ENCODE measurements at regions not wholly inside any gene's neighbourhood (a gene's known extent, or its start where the extent isn't known, plus 50 kb on each side); places are given as distances from the start of the nearest gene placed in this dataset.

GRCh38 chr1:228882771-228883450 is 147.6 kb downstream of the RHOU start:
- DNase-seq (ENCODE audit: low read depth), result no peak
- H3K4me3 ChIP-seq (ENCODE audit: low read depth, low read length), result no peak overlapping the region
- no peak for TF ChIP-seq CTCF (IDR thresholded peaks at IDR 0.05; ENCODE audit: control insufficient read depth, extremely low read depth, insufficient read depth)

- no peak for TF ChIP-seq CTCF (IDR thresholded peaks at IDR 0.05; ENCODE audit: control insufficient read depth, extremely low read depth, insufficient read depth)
- DNase-seq (ENCODE audit: low read depth), result no peak
- no peak overlapping the region for H3K4me3 ChIP-seq (ENCODE audit: low read depth, low read length)
Observed at GRCh38 chr1:228883535-228883934, 148.3 kb downstream of the RHOU start.

- H3K4me3 ChIP-seq (ENCODE audit: low read depth, low read length), result no peak overlapping the region
- no peak for DNase-seq (ENCODE audit: low read depth)
- no peak for TF ChIP-seq CTCF (IDR thresholded peaks at IDR 0.05; ENCODE audit: control insufficient read depth, extremely low read depth, insufficient read depth)
Observed at GRCh38 chr1:228884196-228884595, 148.9 kb downstream of the RHOU start.

- no peak overlapping the region for H3K4me3 ChIP-seq (ENCODE audit: low read depth, low read length)
- no peak for TF ChIP-seq CTCF (IDR thresholded peaks at IDR 0.05; ENCODE audit: control insufficient read depth, extremely low read depth, insufficient read depth)
- no peak for DNase-seq (ENCODE audit: low read depth)
Observed at GRCh38 chr1:228884615-228885566, 149.6 kb downstream of the RHOU start.

- no peak for DNase-seq (ENCODE audit: low read depth)
- no peak for TF ChIP-seq CTCF (IDR thresholded peaks at IDR 0.05; ENCODE audit: control insufficient read depth, extremely low read depth, insufficient read depth)
- no peak overlapping the region for H3K4me3 ChIP-seq (ENCODE audit: low read depth, low read length)
Observed at GRCh38 chr1:228885845-228886244, 150.6 kb downstream of the RHOU start.

- no peak overlapping the region for H3K4me3 ChIP-seq (ENCODE audit: low read depth, low read length)
- DNase-seq (ENCODE audit: low read depth), result no peak
- TF ChIP-seq CTCF (IDR thresholded peaks at IDR 0.05; ENCODE audit: control insufficient read depth, extremely low read depth, insufficient read depth), result no peak
Observed at GRCh38 chr1:228887101-228887500, 151.8 kb downstream of the RHOU start.
